Endothelial cell of umbilical vein (primary cell): ENCODE measurements at regions not wholly inside any gene's neighbourhood (a gene's known extent, or its start where the extent isn't known, plus 50 kb on each side); places are given as distances from the start of the nearest gene placed in this dataset.

Experiments used
- CTCF ChIP-seq, 2 donors: IDR thresholded peaks; 1 replicate in 1 of 2; 2 replicates in 1 of 2; pipeline ENCODE4 v1.5.1; 2011; ENCODE audit warnings: low read length in 2 of 2, mild to moderate bottlenecking in 2 of 2, moderate library complexity in 2 of 2, control low read depth in 1 of 2, inconsistent platforms in 1 of 2, low read depth in 1 of 2; ENCODE audit not compliant: insufficient read depth in 1 of 2; ENCODE audit errors: extremely low read depth in 1 of 2
- POLR2A ChIP-seq: IDR thresholded peaks from 2 replicates; pipeline ENCODE4 v1.6.1; 2012; ENCODE audit warnings: low read depth, mild to moderate bottlenecking, control low read depth, low read length

GRCh38 chr2:219905640-219906039 is 278.2 kb downstream of the SLC4A3 start:
- no peak for TF ChIP-seq CTCF (IDR thresholded peaks at IDR 0.05; ENCODE audit: extremely low read depth in 1 of 2, insufficient read depth in 1 of 2, low read depth in 1 of 2, low read length in 2 of 2)
- TF ChIP-seq POLR2A = no peak
